ENCODE measurements at regions not wholly inside any gene's neighbourhood (a gene's known extent, or its start where the extent isn't known, plus 50 kb on each side); places are given as distances from the start of the nearest gene placed in this dataset.

DNA sequence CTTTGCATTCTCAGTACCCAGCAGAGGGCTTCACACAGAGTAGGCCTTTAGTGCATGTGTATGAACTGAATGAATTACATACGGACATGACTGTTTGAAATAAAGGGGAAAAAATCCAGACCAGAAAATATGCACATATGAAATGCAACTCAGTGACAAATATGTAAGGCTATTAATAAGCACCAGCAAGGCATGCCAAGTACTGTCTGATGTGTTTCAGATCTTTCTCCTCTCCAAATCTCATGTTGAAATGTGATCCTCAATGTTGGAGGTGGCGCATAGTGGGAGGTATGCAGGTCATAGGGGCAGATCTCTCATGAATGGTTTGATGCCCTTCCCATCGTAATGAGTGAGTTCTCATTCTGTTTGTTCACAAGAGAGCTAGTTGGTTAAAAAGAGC is 87.3 kb upstream of the TOMM7 start:
- DNase-seq: no peak

DNA sequence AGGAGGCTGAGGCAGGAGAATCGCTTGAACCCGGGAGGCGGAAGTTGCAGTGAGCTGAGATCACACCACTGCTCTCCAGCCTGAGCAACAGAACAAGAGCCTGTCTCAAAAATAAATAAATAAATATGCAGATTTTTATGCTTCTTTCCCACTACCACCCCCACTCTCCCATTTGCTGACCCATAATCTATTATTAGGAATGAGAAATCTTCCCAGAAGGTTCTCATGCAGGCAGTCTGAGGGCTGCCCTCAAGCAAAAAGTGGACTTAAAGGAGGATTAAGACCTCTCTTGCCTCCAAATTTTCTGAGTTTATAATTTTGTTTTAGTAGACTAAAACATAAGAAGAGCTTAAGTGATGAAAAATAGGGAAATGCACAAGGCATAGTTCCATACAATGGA is 85.2 kb upstream of the TOMM7 start:
- DNase-seq: no peak

DNA sequence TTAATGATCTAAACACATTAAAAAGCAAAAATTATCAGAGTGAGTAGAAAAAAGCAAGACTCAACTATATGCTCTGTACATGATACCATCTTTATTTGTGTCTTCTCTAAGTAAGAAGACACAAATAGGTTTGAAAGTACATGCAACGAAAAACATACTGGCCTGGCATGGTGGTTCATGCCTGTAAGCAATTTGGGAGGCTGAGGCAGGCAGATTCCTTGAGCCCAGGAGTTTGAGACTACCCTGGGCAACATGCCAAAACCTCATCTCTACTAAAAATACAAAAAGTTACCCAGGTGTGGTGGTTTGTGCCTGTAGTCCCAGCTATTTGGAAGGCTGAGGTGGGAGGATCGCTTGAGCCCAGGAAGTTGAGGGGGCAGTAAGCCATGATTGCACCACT is 78.1 kb upstream of the TOMM7 start:
- DNase-seq: no peak

DNA sequence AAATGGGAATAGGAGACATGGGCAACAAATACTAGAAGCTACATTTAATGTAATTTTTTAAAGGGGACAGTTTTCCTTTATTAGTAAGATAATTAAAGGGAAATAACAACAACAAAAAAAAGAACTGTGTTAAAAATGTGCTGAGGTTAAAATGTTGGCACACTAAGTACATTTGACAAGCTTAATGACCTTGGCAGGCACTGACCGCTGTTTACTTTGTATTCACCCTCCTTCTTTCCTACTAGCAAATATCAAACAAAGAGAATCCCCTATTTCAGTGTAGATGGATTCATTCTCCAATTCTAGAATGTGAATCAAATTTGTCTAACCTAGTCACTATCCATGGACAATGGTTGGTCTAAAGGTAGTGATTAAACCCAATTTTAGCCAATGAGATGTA is 77.5 kb upstream of the TOMM7 start:
- DNase-seq: no peak

DNA sequence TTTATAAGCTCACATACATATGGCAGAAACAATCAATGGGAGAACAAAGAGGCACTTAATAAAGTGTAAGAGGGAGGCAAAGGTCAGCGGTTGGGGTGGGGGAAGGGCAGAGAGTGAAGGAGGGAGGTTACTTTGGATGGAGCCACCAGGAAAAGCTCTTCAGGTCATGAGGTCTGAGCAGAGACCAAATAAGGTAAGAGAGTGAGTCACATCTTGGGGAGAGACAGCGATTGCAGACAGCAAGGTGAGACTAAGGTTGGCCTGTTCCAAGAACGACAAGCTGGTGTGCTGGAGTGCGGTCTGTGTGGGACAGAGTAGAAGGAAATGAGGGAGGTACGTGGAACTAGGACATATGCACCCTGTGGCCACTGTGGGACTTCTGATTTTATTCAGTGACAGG is 74.3 kb upstream of the TOMM7 start:
- DNase-seq: no peak

DNA sequence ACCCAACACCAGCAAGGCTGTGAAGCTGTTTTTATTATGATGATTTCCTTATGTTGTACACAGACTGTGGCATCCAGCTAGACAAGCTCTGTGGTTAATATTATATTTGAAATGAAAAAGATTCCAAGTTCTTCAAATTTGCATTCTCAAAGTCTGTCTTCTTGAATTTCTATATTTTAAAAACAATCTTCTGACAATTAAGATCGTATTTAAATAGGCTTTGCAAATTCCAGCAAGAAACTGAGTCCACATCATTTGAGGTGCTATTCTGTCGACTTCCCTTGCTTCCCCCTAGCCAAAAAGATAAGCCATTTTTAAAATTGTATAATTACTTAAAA is 73.1 kb upstream of the TOMM7 start:
- no peak for DNase-seq

DNA sequence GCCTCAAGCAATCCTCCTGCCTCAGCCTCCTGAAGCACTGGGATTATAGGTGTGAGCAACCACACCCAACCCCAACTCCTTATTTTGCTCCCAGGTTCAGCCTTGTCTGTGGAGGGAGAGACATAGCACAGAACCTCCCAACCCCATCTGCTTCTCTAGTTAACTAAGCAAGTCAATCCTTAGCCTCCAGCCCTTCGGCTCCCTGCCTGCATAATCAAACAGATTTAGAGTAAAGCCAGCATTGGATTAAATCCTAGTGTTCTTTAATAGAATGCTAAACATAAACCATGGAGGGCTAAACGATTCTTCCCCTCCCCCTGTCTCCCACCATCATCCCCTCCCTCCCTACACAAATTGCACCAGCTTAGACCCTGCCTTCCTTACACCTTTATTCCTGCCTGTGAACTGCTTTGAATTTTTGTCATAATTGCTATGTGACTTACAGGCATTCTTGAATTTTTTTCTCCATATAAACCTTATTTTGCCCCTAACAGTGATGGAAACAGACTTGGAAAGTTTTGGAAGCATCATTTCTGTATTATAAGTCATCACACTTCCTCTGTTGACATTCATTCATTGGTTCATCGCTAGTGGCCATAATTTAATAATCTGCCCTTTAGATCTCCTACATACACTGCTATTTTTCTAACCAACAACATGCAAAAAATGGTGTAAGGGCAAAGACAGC is 72.6 kb upstream of the TOMM7 start:
- no peak for DNase-seq

DNA sequence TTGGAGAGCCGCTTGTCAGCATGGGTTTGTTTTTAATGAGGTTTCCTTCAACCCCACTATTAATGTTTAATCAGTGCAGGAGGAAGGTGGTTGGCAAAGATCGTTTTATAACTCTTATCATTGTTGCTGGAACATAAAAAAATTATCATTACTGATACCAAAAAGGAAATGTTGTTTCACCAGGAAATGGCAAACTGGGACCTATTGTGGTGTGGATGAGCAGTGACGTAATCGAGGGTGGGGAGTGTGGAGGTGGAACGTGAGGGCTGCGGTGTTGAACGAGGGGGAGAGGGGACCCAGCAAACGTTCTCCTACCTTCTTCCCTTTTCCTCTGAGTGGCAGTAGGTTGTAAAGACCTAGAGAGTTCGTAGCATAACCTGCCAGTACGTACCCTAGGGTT is 71.9 kb upstream of the TOMM7 start:
- no peak for DNase-seq

DNA sequence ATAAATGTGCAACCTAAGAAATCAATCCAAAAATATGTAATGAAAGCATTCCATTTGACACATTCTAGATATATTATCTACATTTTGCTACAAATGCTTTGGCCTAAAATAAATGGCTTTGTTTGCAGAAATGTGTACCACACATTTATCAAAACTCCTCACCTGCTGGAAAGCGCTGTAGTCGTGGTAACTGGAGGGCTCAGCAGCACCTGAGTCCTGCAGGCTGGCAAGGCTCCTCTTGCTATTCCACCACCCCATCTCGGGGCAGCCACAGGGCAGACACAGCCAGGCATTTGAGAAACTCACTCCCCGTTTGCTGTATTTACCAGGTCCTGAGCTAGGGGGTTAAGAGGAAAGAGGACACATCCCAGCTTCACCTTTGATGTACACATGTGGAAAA is 68.1 kb upstream of the TOMM7 start:
- no peak for DNase-seq

DNA sequence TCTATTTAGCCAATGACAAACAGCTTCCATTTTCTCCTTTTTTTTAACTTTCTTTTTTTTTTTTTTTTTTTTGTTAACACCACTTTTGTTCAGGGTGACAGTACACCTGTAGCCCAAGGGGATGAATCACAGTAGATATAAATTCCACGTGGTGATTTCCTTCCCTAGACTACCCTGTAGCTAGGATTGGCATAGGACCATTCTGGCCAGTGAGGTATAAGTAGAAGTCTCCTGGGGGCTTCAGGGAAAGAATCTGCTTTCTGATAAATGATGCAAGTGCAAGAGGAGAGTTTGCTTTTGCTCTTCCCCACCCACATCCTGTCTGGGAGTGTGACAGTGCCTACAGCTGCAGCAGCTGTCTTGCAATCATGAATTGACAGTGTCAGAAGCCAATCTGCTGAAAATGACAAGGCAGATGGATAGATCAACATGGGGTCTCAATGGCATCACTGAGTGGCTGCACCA is 63.2 kb upstream of the TOMM7 start:
- DNase-seq: peak; percentile 50

DNA sequence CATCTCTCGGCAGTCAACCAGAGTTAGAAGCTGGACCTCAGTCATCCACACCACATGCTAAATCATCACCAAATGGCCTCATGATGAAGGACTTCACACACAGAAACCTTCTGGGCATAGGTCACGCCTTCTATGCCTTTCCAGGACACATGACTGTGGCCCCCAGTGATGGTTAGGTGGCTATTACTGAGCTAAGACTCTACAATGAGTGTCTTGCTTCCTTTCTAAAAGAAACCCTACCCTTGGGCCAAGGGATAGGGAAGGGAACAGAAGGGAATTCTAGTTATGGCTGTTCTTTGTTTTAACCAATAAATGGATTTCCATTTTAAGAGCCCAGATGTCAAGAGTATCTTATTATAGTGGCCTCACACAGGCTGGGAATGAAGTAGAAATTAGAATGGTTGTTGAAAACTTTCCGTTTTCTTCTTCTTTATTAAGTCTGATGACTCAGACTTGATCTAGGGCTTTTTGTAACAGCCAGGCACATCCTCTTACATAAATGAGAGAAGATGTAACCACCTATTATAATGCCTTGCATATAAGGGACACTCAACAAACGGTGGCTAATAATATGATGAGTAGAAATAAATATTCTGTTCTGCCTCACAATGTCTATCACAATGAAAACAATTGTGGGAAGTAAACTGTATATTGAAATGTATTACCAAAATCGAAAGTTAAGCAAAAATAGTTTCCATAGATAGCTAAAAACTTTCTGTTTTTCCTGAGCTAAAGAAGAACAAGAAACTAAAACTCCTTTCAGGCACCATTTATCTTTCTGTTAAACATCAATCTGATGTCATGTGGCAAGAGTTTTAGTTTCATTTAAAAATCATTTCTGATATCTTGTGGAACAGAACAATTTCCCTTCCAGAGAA is 62.5 kb upstream of the TOMM7 start:
- DNase-seq: no peak

DNA sequence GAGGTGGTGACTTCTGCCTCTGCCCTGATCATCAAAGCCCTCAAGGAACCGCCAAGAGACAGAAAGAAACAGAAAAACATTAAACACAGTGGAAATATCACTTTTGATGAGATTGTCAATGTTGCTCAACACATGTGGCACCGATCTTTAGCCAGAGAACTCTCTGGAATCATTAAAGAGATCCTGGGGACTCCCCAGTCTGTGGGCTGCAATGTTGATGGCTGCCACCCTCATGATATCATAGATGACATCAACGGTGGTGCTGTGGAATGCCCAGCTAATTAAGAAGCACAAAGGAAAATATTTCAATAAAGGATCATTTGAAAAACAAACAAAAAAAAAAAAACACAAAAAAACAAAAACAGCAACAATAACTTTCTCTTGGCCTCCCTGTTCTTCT is 59.5 kb upstream of the TOMM7 start:
- no peak for DNase-seq

DNA sequence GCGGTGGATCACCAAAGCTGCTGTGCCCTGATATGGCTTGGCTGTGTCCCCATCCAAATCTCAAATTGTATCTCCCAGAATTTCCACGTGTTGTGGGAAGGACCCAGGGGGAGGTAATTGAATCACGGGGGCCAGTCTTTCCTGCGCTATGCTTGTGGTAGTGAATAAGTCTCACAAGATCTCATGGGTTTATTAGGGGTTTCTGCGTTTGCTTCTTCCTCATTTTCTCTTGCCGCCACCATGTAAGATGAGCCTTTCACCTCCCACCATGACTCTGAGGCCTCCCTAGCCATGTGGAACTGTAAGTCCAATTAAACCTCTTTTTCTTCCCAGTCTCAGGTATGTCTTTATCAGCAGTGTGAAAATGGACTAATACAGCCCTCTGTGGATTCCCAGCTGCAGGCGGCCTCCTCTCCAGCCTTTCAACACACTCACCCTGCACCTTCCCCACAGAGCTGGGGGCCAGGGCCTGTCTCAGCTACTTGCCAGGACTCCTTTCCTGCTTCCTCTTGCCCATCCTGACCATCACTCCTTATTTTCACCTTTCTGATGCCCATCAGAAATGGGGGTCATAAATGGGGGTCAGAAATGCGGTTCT is 57.2 kb upstream of the TOMM7 start:
- no peak for DNase-seq

DNA sequence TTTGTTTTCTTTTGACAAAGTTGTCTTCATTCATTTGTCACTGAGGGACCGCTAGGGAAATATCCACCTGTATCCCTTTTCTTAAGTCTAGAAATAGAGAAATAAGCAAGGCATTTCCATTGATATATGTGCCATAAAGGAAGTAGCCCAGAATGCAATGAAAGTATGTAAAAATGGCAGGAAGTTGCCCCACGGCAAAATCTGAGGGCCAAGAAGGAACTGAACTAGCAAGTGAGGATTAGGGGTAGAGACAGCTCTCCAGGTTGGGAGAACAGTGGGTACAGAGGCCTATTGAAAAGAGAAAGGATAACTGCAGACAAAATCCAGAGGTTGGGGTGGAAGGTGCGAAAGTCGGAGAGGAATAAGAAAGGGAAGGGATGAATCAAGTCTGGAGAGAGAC is 56.6 kb upstream of the TOMM7 start:
- no peak for DNase-seq

DNA sequence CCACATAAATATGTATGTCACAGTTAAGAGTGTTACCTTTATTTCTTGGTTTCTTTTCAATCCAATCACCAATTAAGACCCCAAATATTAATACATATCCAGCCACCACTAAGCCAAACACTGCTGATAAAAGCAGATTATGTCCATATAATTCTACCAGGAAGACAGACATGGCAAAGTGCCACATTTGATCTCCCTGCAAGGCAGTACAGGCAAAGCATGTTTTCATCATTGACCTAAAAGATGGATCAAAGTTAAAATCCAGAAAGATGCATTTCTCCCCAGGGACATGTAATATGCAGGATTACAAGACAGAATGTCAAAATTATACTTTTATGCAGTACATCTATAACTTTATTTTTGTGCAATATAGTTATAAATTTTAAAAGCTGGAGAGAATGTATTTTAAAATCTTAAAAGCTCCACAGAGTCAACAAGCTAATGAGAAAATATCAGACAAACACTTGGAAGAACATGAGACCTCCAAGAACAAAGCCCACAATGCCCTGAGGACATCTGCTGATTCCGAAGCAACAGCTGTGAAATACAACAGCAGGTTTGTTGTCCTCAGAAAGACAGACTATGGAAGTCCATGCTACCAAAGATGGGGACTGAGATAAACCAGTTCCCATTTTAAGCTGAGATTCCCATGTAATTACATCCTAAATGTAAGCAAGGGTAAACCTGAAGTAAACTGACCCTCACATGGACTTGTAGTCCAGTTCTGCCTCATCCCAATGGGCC is 54.5 kb upstream of the TOMM7 start:
- DNase-seq: no peak

DNA sequence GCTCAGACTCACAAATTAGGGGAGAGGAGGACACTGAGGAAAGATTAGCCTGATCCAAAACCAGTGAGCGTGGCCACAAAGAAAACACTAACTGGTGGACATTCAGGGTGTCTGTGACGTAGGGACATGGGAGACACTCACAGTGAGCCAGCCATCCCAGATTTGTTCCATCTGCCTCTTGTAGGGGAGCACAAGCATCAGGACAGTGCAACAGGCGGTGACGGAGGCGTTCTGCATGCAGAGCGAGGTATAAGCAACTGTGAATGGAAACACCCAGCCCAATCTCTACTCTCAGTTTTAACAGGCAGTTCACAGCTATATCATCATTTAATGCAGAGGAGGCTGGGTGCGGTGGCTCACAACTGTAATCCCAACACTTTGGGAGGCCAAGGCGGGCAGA is 52.8 kb upstream of the TOMM7 start:
- DNase-seq: no peak

DNA sequence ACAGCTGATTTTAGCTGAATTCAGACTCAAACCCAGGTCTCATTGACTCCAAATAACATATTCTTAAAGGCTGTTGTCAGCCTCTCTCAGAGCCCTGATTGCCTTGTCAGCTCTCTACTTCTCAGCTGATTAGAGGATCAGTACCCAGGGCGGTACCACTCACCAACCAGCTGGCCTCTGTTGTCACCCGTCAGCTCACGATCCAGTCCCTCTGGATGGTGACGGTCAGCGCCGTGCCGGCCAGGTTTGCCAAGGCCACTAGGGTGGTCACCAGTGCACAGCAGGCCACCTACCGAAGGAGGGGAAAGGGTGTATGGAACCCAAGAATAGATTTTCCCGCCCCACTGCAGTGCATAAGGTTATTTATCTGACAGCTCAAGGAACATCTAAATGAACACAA is 52.3 kb upstream of the TOMM7 start:
- no peak for DNase-seq
